ENCODE measurements at regions not wholly inside any gene's neighbourhood (a gene's known extent, or its start where the extent isn't known, plus 50 kb on each side); places are given as distances from the start of the nearest gene placed in this dataset.

DNA sequence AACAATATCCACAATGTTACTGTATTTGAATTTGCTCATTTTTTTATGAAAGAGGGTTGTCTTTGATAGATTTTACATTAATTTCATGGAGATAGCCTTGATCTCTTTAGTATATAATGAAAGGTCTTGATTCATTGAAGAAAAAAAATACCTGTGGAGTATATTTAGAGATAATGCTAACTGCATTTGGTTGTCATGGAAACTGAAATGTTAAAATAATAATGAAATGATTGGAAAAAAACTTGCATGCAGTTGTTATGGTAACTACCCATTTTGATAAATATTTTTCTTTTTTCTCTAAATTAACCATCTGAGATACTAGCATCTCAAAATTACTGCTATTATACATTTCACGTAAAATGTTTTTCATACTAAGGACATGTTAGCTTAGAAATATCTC lies 712.7 kb upstream of the FAM98A start:
- intact Hi-C loops (cut with micrococcal nuclease; ENCODE audit: unreplicated experiment): no loop called here
- TF ChIP-seq, protein P1, sequence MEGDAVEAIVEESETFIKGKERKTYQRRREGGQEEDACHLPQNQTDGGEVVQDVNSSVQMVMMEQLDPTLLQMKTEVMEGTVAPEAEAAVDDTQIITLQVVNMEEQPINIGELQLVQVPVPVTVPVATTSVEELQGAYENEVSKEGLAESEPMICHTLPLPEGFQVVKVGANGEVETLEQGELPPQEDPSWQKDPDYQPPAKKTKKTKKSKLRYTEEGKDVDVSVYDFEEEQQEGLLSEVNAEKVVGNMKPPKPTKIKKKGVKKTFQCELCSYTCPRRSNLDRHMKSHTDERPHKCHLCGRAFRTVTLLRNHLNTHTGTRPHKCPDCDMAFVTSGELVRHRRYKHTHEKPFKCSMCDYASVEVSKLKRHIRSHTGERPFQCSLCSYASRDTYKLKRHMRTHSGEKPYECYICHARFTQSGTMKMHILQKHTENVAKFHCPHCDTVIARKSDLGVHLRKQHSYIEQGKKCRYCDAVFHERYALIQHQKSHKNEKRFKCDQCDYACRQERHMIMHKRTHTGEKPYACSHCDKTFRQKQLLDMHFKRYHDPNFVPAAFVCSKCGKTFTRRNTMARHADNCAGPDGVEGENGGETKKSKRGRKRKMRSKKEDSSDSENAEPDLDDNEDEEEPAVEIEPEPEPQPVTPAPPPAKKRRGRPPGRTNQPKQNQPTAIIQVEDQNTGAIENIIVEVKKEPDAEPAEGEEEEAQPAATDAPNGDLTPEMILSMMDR (conservative IDR thresholded peaks at IDR 0.05; ENCODE audit: low read depth, low read length): no peak
- TF ChIP-seq EZH2 (IDR thresholded peaks at IDR 0.05; ENCODE audit: borderline replicate concordance, low read depth, low read length, poor library complexity, severe bottlenecking): no peak
- Histone ChIP-seq H3K27ac (ENCODE audit: low read depth, low read length, poor library complexity, severe bottlenecking) (no peak overlapping the region), H3K4me3 (ENCODE audit: low read depth, low read length, poor library complexity, severe bottlenecking) (no peak overlapping the region), H3K9me3 (ENCODE audit: low read depth, low read length, poor library complexity, severe bottlenecking) (no peaks in the 10 kb centered on the region), H3K27me3 (replicated peaks; ENCODE audit: insufficient read depth, low read depth, low read length, poor library complexity) (no peaks in the 10 kb centered on the region), H3K36me3 (ENCODE audit: insufficient read depth, low read length, poor library complexity, severe bottlenecking) (no peaks in the 10 kb centered on the region), H3K4me1 (ENCODE audit: insufficient read depth, low read length, poor library complexity, severe bottlenecking) (no peaks in the 10 kb centered on the region)
- no peak for DNase-seq (ENCODE audit: low spot score)
- POLR2A ChIA-PET (ENCODE audit: low non-redundant PET): no interaction called here
- BruUV-seq (replicated peaks): no TSS peak
- CTCF ChIA-PET: no interaction called here

DNA sequence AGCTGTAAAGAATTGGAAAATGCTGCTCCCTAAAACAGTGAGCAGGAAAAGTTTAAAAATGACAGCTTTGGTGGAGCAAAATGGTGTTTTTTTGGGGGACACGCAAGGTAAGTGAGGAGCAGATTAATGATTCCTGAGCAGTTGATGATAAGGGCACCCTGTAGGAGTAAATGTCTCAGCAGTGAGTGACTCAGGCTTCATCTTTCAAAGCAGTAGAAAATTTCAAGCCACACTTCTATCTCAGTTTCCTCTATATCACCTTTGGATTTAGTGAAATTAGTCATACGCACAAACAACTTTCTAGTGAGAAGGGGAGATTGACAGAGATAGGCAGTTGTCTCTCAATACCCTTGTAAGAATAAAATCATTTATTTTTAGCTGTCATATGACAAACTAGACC lies 709.0 kb upstream of the FAM98A start:
- no TSS peak for BruUV-seq (replicated peaks)
- intact Hi-C loops (cut with micrococcal nuclease; ENCODE audit: unreplicated experiment): no loop called here
- Histone ChIP-seq H3K4me1 (ENCODE audit: insufficient read depth, low read length, poor library complexity, severe bottlenecking) (no peaks in the 10 kb centered on the region), H3K9me3 (ENCODE audit: low read depth, low read length, poor library complexity, severe bottlenecking) (no peaks in the 10 kb centered on the region), H3K27me3 (replicated peaks; ENCODE audit: insufficient read depth, low read depth, low read length, poor library complexity) (no peaks in the 10 kb centered on the region), H3K36me3 (ENCODE audit: insufficient read depth, low read length, poor library complexity, severe bottlenecking) (no peaks in the 10 kb centered on the region), H3K4me3 (ENCODE audit: low read depth, low read length, poor library complexity, severe bottlenecking) (no peak overlapping the region), H3K27ac (ENCODE audit: low read depth, low read length, poor library complexity, severe bottlenecking) (no peak overlapping the region)
- ChIA-PET POLR2A (ENCODE audit: low non-redundant PET) (no interaction called here), CTCF (no interaction called here)
- no peak for DNase-seq (ENCODE audit: low spot score)
- TF ChIP-seq EZH2 (IDR thresholded peaks at IDR 0.05; ENCODE audit: borderline replicate concordance, low read depth, low read length, poor library complexity, severe bottlenecking): no peak
- TF ChIP-seq, protein P1 (conservative IDR thresholded peaks at IDR 0.05; ENCODE audit: low read depth, low read length): no peak

DNA sequence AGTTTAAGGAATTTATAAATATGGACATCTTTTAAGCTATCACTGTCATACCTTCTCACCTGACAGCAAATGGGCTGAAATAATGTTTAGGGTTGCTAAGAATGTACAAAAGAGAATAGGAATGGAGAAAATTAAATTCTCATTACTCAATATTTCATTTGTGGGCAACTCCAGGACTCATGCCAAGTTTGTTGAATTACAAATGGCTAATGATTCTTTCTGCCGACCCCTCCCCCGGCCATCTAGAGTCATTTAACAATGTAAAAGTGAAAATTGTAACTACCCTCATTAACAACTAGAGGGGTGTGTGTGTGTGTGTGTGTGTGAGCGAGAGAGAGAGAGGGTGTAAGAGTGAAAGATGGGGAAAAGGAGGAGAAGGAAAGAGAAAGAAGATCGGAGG lies 708.5 kb upstream of the FAM98A start:
- Histone ChIP-seq H3K27me3 (replicated peaks; ENCODE audit: insufficient read depth, low read depth, low read length, poor library complexity) (no peaks in the 10 kb centered on the region), H3K4me1 (ENCODE audit: insufficient read depth, low read length, poor library complexity, severe bottlenecking) (no peaks in the 10 kb centered on the region), H3K9me3 (ENCODE audit: low read depth, low read length, poor library complexity, severe bottlenecking) (no peaks in the 10 kb centered on the region), H3K27ac (ENCODE audit: low read depth, low read length, poor library complexity, severe bottlenecking) (no peak overlapping the region), H3K4me3 (ENCODE audit: low read depth, low read length, poor library complexity, severe bottlenecking) (no peak overlapping the region), H3K36me3 (ENCODE audit: insufficient read depth, low read length, poor library complexity, severe bottlenecking) (no peaks in the 10 kb centered on the region)
- TF ChIP-seq EZH2 (IDR thresholded peaks at IDR 0.05; ENCODE audit: borderline replicate concordance, low read depth, low read length, poor library complexity, severe bottlenecking): no peak
- TF ChIP-seq, protein P1 (conservative IDR thresholded peaks at IDR 0.05; ENCODE audit: low read depth, low read length): no peak
- BruUV-seq (replicated peaks): no TSS peak
- POLR2A ChIA-PET (ENCODE audit: low non-redundant PET): no interaction called here
- no peak for DNase-seq (ENCODE audit: low spot score)
- CTCF ChIA-PET: no interaction called here
- intact Hi-C loops (cut with micrococcal nuclease; ENCODE audit: unreplicated experiment): no loop called here
